ENCODE measurements at regions not wholly inside any gene's neighbourhood (a gene's known extent, or its start where the extent isn't known, plus 50 kb on each side); places are given as distances from the start of the nearest gene placed in this dataset.

DNA sequence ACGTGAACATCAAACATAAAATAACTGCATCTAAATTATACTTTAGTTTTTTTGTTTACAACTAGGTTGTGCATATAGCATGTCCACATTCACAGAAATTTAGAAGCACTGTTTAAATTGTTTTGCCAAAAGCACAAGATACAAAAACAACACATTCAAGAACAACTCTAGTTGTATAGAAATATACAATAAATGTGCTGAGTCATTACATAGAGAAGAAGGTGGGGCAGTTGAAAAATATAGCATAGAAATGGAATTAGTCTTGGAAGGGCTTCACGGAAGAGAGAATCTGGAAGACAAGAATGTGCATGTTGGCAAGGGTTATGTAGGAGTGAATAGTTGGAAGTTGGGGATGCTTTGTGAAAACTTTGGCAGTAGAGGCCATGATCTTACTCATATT, 239.0 kb upstream of the GLRA2 start:
- H3K27ac ChIP-seq: no peak overlapping the region
- H3K36me3 ChIP-seq (ENCODE audit: insufficient read depth, low read length): no peaks in the 10 kb centered on the region
- DNase-seq (ENCODE audit: low read depth, low spot score): no peak
- H3K9me3 ChIP-seq (ENCODE audit: low read depth, low read length): no peaks in the 10 kb centered on the region
- H3K9ac ChIP-seq (ENCODE audit: insufficient read length): no peak overlapping the region
- no peak overlapping the region for H3K4me3 ChIP-seq
- no peak for TF ChIP-seq POLR2AphosphoS5 (IDR thresholded peaks at IDR 0.05; ENCODE audit: borderline replicate concordance, low read depth, low read length)
- no peak for TF ChIP-seq FOXP2 (optimal IDR thresholded peaks at IDR 0.05; ENCODE audit: control extremely low read depth, extremely low read length, insufficient read depth)
- TF ChIP-seq EZH2 (IDR thresholded peaks at IDR 0.05): no peak

DNA sequence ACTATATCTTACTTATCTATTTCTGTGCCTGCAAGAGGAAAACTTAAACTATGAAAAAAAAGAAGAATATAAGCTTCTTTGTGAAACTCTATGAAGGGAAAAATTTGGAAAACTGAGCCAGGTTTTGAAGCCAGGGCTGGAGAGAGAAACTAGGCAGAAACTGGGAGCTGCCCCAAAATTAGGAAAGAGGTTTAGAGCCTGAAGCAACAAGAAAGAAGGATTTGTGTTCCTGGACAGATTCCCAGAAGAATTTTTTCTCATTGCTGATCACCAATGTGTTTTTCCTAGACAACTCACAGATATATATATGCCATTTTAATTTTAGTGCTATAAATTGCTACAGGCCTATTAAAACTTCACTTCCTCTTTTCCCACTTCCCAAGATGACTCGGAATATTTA, 245.0 kb upstream of the GEMIN8 start:
- TF ChIP-seq POLR2AphosphoS5 (IDR thresholded peaks at IDR 0.05; ENCODE audit: borderline replicate concordance, low read depth, low read length) (no peak), FOXP2 (optimal IDR thresholded peaks at IDR 0.05; ENCODE audit: control extremely low read depth, extremely low read length, insufficient read depth) (no peak)
- Histone ChIP-seq H3K27ac (no peak overlapping the region), H3K4me3 (no peak overlapping the region), H3K9me3 (ENCODE audit: low read depth, low read length) (no peaks in the 10 kb centered on the region), H3K36me3 (ENCODE audit: insufficient read depth, low read length) (no peaks in the 10 kb centered on the region), H3K9ac (ENCODE audit: insufficient read length) (no peak overlapping the region)
- DNase-seq (ENCODE audit: low read depth, low spot score): no peak

DNA sequence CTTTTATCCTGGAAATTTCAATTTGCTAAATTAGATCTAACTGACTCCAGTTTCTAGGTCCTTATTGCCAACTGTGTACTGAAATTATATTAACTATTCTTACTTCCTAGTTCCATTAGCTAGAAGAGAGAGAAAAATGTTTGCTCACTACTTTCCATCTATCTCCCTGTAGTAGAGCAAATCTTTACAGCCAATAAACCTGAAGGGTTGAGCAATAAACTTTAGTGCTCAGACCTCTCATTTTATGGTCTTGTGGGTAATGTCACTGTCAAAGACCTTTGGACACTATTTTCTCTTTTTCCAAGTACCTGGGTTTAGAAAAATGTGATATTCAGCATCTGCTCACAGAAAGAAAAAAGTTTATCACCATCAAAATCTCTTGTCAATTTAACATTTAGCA, 237.5 kb upstream of the GEMIN8 start:
- Histone ChIP-seq H3K27ac (no peak overlapping the region), H3K4me3 (no peak overlapping the region), H3K9me3 (ENCODE audit: low read depth, low read length) (no peaks in the 10 kb centered on the region), H3K36me3 (ENCODE audit: insufficient read depth, low read length) (no peaks in the 10 kb centered on the region), H3K9ac (ENCODE audit: insufficient read length) (no peak overlapping the region)
- TF ChIP-seq FOXP2 (optimal IDR thresholded peaks at IDR 0.05; ENCODE audit: control extremely low read depth, extremely low read length, insufficient read depth): no peak
- TF ChIP-seq POLR2AphosphoS5 (IDR thresholded peaks at IDR 0.05; ENCODE audit: borderline replicate concordance, low read depth, low read length): no peak
- no peak for DNase-seq (ENCODE audit: low read depth, low spot score)

DNA sequence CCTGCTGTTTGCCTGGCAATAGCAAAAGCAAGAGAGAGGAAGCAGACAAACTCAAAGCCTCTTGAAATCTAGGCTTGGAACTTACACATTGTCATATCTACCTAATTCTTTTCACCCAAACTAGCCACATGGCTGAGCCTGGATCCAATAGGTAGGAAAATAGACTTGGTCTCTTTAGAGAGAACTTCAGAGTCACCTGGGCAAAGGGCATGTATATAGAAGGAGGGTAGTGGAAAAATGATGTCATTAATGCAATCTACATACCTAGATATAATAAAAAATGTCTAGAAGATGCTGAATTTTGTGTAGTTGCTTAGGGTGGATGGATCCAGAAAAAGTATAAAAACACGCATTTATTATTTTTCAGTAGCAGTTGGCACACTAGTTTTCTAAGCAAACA, 237.0 kb upstream of the GEMIN8 start:
- H3K27ac ChIP-seq: no peak overlapping the region
- no peak for TF ChIP-seq FOXP2 (optimal IDR thresholded peaks at IDR 0.05; ENCODE audit: control extremely low read depth, extremely low read length, insufficient read depth)
- no peak for TF ChIP-seq EZH2 (IDR thresholded peaks at IDR 0.05)
- no peak for TF ChIP-seq POLR2AphosphoS5 (IDR thresholded peaks at IDR 0.05; ENCODE audit: borderline replicate concordance, low read depth, low read length)
- no peak overlapping the region for H3K4me3 ChIP-seq
- DNase-seq (ENCODE audit: low read depth, low spot score): no peak
- no peak overlapping the region for H3K9ac ChIP-seq (ENCODE audit: insufficient read length)
- H3K36me3 ChIP-seq (ENCODE audit: insufficient read depth, low read length): no peaks in the 10 kb centered on the region
- no peaks in the 10 kb centered on the region for H3K9me3 ChIP-seq (ENCODE audit: low read depth, low read length)

DNA sequence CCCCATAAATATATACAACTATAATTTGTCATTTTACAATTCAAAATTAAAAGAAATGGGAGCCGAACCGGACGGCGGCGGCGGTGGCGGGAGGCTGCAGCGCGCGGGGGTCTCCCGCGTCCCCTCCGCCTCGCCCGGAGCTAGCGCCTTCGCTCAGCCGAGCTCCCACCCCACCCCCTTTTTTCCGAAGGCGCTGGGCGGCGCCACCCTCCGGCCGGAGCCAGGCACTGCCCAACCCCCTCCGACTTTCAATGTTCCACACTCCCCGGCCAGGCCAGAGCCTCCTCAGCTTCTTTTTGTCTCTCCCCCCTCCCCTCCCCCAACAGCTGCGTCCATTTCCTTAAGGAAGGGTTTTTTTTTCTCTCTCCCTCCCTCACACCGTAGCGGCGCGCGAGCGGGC, 214.1 kb upstream of the GEMIN8 start:
- H3K9ac ChIP-seq (ENCODE audit: insufficient read length): no peak overlapping the region
- H3K36me3 ChIP-seq (ENCODE audit: insufficient read depth, low read length): no peaks in the 10 kb centered on the region
- no peaks in the 10 kb centered on the region for H3K9me3 ChIP-seq (ENCODE audit: low read depth, low read length)
- H3K4me3 ChIP-seq: no peak overlapping the region
- no peak for DNase-seq (ENCODE audit: low read depth, low spot score)
- TF ChIP-seq FOXP2 (optimal IDR thresholded peaks at IDR 0.05; ENCODE audit: control extremely low read depth, extremely low read length, insufficient read depth) (no peak), POLR2AphosphoS5 (IDR thresholded peaks at IDR 0.05; ENCODE audit: borderline replicate concordance, low read depth, low read length) (no peak), EZH2 (IDR thresholded peaks at IDR 0.05) (no peak)
- no peak overlapping the region for H3K27ac ChIP-seq

DNA sequence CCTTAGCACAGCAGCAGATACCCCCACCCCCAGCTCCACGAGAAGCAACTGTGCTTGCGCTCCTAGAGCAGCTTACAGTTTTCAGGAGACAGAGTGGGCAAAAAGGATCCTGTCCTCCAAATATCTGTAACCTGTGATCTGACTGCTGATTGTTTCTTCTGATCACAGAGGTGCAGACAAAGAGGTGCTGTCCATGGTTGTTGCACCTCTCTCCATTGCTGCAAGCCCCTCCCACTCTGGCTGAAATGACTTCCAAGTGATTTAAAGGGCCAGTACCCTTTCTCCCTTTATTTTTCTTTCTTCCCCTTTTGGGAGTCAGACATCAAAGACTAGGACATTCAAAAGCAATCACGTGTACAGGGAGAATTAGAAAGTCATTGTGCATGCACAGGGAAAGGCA, 205.3 kb upstream of the GEMIN8 start:
- no peak for DNase-seq (ENCODE audit: low read depth, low spot score)
- TF ChIP-seq FOXP2 (optimal IDR thresholded peaks at IDR 0.05; ENCODE audit: control extremely low read depth, extremely low read length, insufficient read depth) (no peak), POLR2AphosphoS5 (IDR thresholded peaks at IDR 0.05; ENCODE audit: borderline replicate concordance, low read depth, low read length) (no peak), EZH2 (IDR thresholded peaks at IDR 0.05) (no peak)
- H3K9ac ChIP-seq (ENCODE audit: insufficient read length): no peak overlapping the region

DNA sequence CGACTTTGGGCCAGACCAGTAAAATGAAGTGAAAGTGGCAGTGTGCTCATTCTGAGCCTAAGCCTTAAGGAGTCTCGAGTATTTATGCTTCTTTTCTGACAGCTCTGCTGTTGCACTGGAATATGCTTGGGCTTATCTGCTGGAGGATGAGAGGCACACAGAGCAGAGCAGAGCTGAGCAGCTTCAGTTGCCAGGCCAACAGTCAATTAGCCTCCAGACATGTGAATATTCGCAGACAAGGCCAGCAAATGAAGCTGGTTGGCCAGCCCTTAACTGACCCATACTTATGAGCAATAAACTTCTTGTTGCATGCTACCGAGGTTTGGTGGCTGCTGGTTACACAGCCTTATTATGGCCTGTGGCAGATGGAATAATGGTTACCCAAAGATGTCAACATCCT, 203.0 kb upstream of the GEMIN8 start:
- no peaks in the 10 kb centered on the region for H3K36me3 ChIP-seq (ENCODE audit: insufficient read depth, low read length)
- no peak overlapping the region for H3K27ac ChIP-seq
- H3K4me3 ChIP-seq: no peak overlapping the region
- H3K9me3 ChIP-seq (ENCODE audit: low read depth, low read length): no peaks in the 10 kb centered on the region
- TF ChIP-seq POLR2AphosphoS5 (IDR thresholded peaks at IDR 0.05; ENCODE audit: borderline replicate concordance, low read depth, low read length): no peak
- no peak for TF ChIP-seq EZH2 (IDR thresholded peaks at IDR 0.05)
- no peak for TF ChIP-seq FOXP2 (optimal IDR thresholded peaks at IDR 0.05; ENCODE audit: control extremely low read depth, extremely low read length, insufficient read depth)
- DNase-seq (ENCODE audit: low read depth, low spot score): no peak
- H3K9ac ChIP-seq (ENCODE audit: insufficient read length): no peak overlapping the region

More for the DNA sequence above, 205.3 kb upstream of the GEMIN8 start:
- Histone ChIP-seq H3K36me3 (ENCODE audit: insufficient read depth, low read length) (no peaks in the 10 kb centered on the region), H3K27ac (no peak overlapping the region), H3K9me3 (ENCODE audit: low read depth, low read length) (no peaks in the 10 kb centered on the region), H3K4me3 (no peak overlapping the region)

DNA sequence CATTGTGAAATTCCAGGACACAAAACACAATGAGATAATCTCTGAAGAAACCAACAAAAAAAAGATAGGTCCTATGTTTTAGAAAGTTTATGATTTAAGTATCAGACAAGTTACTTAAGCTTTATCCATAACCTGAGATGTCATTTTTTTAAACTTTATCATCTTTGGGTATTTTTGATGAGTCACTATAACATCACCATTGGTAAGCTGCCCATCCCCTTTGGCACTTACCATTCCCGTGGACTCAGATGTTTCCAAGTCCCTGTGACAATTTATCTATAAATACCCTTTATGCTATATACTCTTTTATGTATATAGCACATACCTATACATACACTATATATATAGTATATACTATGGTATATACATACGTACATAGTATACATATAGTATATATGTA, 198.9 kb upstream of the GEMIN8 start:
- TF ChIP-seq FOXP2 (optimal IDR thresholded peaks at IDR 0.05; ENCODE audit: control extremely low read depth, extremely low read length, insufficient read depth) (no peak), POLR2AphosphoS5 (IDR thresholded peaks at IDR 0.05; ENCODE audit: borderline replicate concordance, low read depth, low read length) (no peak), EZH2 (IDR thresholded peaks at IDR 0.05) (no peak)
- Histone ChIP-seq H3K9me3 (ENCODE audit: low read depth, low read length) (no peaks in the 10 kb centered on the region), H3K4me3 (no peak overlapping the region), H3K27ac (no peak overlapping the region), H3K36me3 (ENCODE audit: insufficient read depth, low read length) (no peaks in the 10 kb centered on the region), H3K9ac (ENCODE audit: insufficient read length) (no peak overlapping the region)
- DNase-seq (ENCODE audit: low read depth, low spot score): no peak

DNA sequence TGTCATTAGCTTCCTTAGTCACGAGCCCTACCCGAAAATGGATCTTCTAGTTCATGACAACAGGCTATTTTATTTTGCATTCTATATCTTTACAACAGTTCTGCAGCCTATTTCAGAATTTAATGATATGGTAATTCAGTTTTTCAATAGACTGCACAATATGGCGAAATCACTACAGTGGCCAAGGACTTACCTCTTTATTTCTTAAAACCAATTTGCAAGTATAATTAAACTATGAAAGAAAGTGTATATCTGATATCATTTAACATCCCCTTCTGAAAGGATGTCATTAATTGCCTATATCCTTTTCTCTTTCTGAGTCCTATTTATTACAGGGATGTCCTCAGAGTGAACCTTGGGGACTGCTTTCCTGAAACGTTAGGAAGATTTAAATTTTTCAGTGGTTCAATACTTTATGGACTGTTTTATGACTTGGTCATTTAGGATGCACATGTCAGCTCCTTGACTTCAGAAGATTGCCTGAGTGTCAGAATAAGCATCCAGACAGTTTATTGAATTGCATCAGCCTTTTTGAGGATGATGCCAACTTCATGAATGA, 190.8 kb upstream of the GEMIN8 start:
- Histone ChIP-seq H3K9me3 (ENCODE audit: low read depth, low read length) (no peaks in the 10 kb centered on the region), H3K36me3 (ENCODE audit: insufficient read depth, low read length) (no peaks in the 10 kb centered on the region), H3K27ac (no peak overlapping the region), H3K4me3 (no peak overlapping the region), H3K9ac (ENCODE audit: insufficient read length) (no peak overlapping the region)
- no peak for DNase-seq (ENCODE audit: low read depth, low spot score)
- no peak for TF ChIP-seq POLR2AphosphoS5 (IDR thresholded peaks at IDR 0.05; ENCODE audit: borderline replicate concordance, low read depth, low read length)
- no peak for TF ChIP-seq EZH2 (IDR thresholded peaks at IDR 0.05)
- no peak for TF ChIP-seq FOXP2 (optimal IDR thresholded peaks at IDR 0.05; ENCODE audit: control extremely low read depth, extremely low read length, insufficient read depth)
